Central memory CD8-positive, alpha-beta T cell (primary cell): ENCODE measurements at regions not wholly inside any gene's neighbourhood (a gene's known extent, or its start where the extent isn't known, plus 50 kb on each side); places are given as distances from the start of the nearest gene placed in this dataset.

Source experiments
- ATAC-seq: fragments of 150-1000 bp; cut with Tn5 transposase; replicated peaks from 2 replicates; pipeline ENCODE4 v1.10.0; 2022; ENCODE audit warnings: mild to moderate bottlenecking, moderate FRiP score, moderate number of reproducible peaks; ENCODE audit not compliant: poor library complexity, severe bottlenecking; ENCODE audit errors: extremely low read depth
- DNase-seq, 2 donors: peaks; one replicate each; pipeline ENCODE4 v3.0.0; 2021; ENCODE audit warnings: low spot score in 2 of 2
- H3K27ac Mint-ChIP-seq: one replicate; pipeline ENCODE4 v1.8.0; 2022; ENCODE audit warnings: low read depth, mild to moderate bottlenecking, moderate library complexity, mixed read lengths
- H3K27me3 Mint-ChIP-seq: one replicate; pipeline ENCODE4 v1.8.0; 2022; ENCODE audit warnings: mixed read lengths
- H3K36me3 Mint-ChIP-seq: one replicate; pipeline ENCODE4 v1.8.0; 2022; ENCODE audit warnings: mild to moderate bottlenecking, moderate library complexity, mixed read lengths; ENCODE audit not compliant: insufficient read depth
- H3K4me1 Mint-ChIP-seq: one replicate; pipeline ENCODE4 v1.8.0; 2022; ENCODE audit warnings: mixed read lengths
- H3K4me3 Mint-ChIP-seq: one replicate; pipeline ENCODE4 v1.8.0; 2022; ENCODE audit warnings: mild to moderate bottlenecking, moderate library complexity, mixed read lengths
- H3K9me3 Mint-ChIP-seq: one replicate; pipeline ENCODE4 v1.8.0; 2022; ENCODE audit warnings: mixed read lengths

DNA sequence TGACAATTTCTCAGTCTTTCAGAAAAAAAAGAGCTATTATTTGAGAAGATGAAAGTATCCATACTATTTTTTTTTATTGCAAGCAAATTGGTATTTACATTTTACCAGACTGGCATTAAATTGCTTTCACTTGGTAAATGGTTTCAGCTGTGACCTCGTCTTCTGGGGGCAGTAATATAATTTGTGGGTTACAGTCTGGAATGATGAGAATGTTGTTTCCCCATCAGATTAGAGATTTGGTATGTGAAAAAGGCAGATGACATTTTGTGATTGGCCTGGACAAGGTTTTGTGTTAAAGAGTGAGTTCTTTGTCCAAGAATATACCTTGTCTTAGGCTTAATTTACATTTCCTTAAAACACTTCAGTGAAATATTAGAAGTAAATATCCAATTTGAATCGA, 390.1 kb upstream of the ST6GAL2 start:
- DNase-seq (no peak), ATAC-seq (no peak)
- no peaks in the 10 kb centered on the region for H3K27me3 Mint-ChIP-seq
- H3K4me1 Mint-ChIP-seq = no peaks in the 10 kb centered on the region
- H3K27ac Mint-ChIP-seq = no peak overlapping the region
- peaks cover 10% of the 10 kb centered on the region for H3K9me3 Mint-ChIP-seq
- no peaks in the 10 kb centered on the region for H3K36me3 Mint-ChIP-seq
- H3K4me3 Mint-ChIP-seq = no peak overlapping the region

DNA sequence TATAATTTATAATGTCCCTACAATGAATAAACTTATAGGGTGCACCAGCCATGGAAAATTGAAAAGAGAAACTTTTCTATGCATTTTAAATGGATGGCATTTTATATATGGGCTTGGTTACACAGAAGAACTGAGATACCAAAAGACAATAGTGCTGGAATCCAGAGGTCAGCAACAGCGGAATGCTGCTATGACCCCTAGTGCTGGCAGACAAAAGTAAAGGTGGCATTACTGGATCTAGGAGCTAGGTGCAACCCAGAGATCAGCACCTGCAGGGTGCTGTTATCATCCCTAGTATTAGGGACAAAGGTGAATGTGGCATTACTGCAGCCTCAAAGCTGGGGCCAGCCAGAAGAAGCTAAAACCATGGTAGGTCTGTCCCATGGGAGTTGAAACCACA, 392.7 kb upstream of the ST6GAL2 start:
- H3K27me3 Mint-ChIP-seq = no peaks in the 10 kb centered on the region
- H3K36me3 Mint-ChIP-seq = peaks cover 2% of the 10 kb centered on the region
- no peaks in the 10 kb centered on the region for H3K4me1 Mint-ChIP-seq
- no peak overlapping the region for H3K4me3 Mint-ChIP-seq
- peaks cover 6% of the 10 kb centered on the region for H3K9me3 Mint-ChIP-seq
- DNase-seq = no peak
- no peak for ATAC-seq
- H3K27ac Mint-ChIP-seq = no peak overlapping the region

DNA sequence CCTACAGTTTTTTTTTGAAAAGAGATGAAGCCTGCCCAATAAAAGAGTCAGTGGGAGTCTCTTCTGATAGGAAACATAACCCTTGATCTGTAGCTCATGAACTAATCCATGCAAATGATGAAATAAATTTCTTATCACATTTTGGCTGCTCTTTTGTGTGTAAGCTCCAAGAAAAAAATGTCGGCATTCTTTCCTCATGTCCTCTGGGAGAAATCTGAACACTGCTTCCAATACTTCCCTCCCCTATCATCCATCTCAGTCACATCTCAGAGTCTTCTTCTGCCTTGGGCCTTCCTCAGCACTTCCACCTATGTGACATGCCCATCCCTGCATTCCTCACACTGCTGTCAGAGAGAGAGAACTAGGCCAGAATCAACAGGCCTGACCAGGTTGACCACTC, 395.7 kb upstream of the ST6GAL2 start:
- H3K9me3 Mint-ChIP-seq = peaks cover 9% of the 10 kb centered on the region
- DNase-seq = no peak
- H3K4me1 Mint-ChIP-seq = no peaks in the 10 kb centered on the region
- H3K4me3 Mint-ChIP-seq = no peak overlapping the region
- no peak for ATAC-seq
- H3K27ac Mint-ChIP-seq = no peak overlapping the region
- no peaks in the 10 kb centered on the region for H3K27me3 Mint-ChIP-seq
- peaks cover 2% of the 10 kb centered on the region for H3K36me3 Mint-ChIP-seq

DNA sequence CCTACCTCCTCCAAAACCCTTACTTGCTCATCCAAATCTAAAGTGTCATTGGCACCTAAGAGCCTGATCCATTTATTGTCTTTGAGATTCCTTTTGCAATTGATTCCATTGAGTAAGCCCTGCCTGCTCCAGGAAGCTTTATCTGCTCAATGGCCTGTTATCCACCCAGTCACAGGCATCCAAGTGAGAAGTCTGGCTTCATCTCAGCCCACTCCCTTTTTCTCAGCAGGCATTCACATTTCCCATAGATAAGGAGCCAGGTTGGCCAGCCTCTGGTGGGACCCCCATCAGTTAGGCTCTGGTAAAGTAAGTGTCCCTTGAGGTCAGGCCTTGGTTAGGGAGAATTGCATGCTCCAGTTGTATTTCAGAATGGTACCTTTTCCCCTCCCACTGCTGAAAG, 396.2 kb upstream of the ST6GAL2 start:
- H3K27me3 Mint-ChIP-seq = no peaks in the 10 kb centered on the region

DNA sequence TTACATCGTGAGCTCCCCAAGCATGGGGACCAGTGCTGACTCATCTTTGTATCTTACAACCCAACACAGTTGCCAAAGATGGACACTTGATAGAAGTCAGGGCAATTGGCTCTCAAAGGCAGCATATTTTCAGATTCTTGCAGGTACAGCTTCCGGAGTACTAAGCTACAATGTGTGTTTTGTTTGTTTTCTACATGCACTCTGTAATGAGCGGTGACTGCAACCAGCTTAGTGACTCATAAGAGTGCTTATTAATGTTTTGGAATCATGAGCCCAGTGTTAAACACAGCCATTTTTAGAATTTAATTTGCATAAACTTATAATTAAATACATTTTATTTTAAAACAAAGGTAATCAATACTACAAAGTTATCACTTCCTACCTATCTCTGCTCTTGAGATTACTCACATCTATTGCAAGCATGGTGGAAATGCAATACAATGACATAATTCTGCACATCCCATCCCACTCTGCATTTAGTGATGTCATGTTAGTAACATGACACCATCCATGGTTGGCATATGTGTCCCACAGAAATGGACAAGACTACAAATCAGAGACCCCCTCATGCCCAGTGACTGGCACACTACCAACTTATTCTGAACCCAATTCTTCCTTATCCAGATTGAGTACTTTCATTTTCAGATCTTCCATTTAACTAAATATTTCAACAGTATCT, 399.8 kb upstream of the ST6GAL2 start:
- peaks cover 4% of the 10 kb centered on the region for H3K9me3 Mint-ChIP-seq
- no peak for ATAC-seq
- H3K36me3 Mint-ChIP-seq = peaks cover 2% of the 10 kb centered on the region
- no peaks in the 10 kb centered on the region for H3K27me3 Mint-ChIP-seq
- no peaks in the 10 kb centered on the region for H3K4me1 Mint-ChIP-seq
- H3K4me3 Mint-ChIP-seq = no peak overlapping the region
- H3K27ac Mint-ChIP-seq = no peak overlapping the region
- DNase-seq = no peak

More for the DNA sequence above, 396.2 kb upstream of the ST6GAL2 start:
- H3K9me3 Mint-ChIP-seq = peaks cover 4% of the 10 kb centered on the region
- H3K4me3 Mint-ChIP-seq = no peak overlapping the region
- H3K36me3 Mint-ChIP-seq = peaks cover 2% of the 10 kb centered on the region
- ATAC-seq (no peak), DNase-seq (no peak)
- no peak overlapping the region for H3K27ac Mint-ChIP-seq
- no peaks in the 10 kb centered on the region for H3K4me1 Mint-ChIP-seq

DNA sequence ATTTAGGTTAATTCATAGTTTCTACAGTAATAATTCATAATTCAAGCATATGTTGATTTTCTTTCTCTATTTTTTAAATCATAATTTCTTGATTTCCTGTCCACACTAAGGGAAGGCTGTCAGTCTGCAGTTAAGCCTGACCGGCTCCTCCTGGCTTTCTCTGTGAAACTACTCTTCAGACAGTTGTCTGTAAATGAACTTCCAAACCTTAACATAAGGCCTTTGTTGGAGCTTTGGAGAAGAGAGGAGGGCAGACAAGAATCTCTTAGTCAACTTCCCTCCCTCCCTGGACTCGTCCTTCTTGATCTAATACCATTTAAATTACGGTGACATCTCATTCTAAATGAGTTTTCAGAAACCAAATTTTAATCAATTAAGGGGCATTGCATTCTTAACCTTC, 404.1 kb upstream of the ST6GAL2 start:
- H3K9me3 Mint-ChIP-seq = peaks cover 4% of the 10 kb centered on the region
- no peak for DNase-seq
- H3K4me1 Mint-ChIP-seq = no peaks in the 10 kb centered on the region
- ATAC-seq = no peak
- no peaks in the 10 kb centered on the region for H3K27me3 Mint-ChIP-seq
- no peak overlapping the region for H3K27ac Mint-ChIP-seq
- H3K4me3 Mint-ChIP-seq = no peak overlapping the region
- H3K36me3 Mint-ChIP-seq = no peaks in the 10 kb centered on the region

DNA sequence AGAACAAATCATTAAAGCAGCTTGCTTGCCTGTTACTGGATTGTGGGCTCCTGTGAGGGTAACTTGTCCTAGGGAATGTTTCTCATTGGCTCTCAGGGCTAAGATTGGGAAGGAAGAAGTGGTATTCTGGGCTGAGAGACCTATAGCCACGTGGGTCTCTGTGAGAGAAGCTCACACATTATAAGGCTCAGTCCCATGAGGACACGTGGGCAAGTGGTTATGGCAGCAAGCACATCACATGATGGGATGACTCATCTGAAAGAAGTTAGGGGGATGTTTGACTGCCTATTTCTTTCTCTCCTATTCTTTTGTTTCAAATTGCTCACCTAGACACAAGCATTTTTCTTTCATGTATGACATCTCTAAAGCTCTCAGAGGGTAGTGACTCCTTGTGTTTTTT, 418.0 kb upstream of the ST6GAL2 start:
- no peak overlapping the region for H3K4me3 Mint-ChIP-seq
- ATAC-seq (no peak), DNase-seq (no peak)
- H3K27ac Mint-ChIP-seq = no peak overlapping the region
- H3K4me1 Mint-ChIP-seq = no peaks in the 10 kb centered on the region
- H3K27me3 Mint-ChIP-seq = no peaks in the 10 kb centered on the region
- H3K9me3 Mint-ChIP-seq = peaks cover 10% of the 10 kb centered on the region
- peaks cover 1% of the 10 kb centered on the region for H3K36me3 Mint-ChIP-seq

DNA sequence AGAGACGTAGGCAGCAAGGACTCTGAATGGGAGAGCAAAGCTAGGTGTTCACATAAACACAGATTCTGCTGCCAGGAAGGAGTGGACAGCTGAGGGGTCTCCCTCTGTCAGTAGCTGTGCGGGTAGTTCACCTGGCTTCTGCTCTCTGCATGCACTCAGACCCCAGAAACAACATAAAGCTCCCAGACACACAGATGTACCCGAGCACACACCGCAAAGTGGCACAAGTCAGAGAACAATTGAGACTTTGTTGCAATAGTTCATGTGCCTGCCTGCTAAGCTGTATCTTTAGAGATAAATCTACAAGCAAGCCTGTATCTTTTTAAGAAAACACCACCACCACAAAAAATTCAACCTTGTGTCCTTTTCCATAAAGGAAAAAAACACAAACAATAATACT, 420.0 kb upstream of the ST6GAL2 start:
- no peak overlapping the region for H3K27ac Mint-ChIP-seq
- ATAC-seq (no peak), DNase-seq (no peak)
- H3K36me3 Mint-ChIP-seq = peaks cover 1% of the 10 kb centered on the region
- H3K4me3 Mint-ChIP-seq = no peak overlapping the region
- peaks cover 10% of the 10 kb centered on the region for H3K9me3 Mint-ChIP-seq
- H3K4me1 Mint-ChIP-seq = no peaks in the 10 kb centered on the region
- H3K27me3 Mint-ChIP-seq = no peaks in the 10 kb centered on the region

DNA sequence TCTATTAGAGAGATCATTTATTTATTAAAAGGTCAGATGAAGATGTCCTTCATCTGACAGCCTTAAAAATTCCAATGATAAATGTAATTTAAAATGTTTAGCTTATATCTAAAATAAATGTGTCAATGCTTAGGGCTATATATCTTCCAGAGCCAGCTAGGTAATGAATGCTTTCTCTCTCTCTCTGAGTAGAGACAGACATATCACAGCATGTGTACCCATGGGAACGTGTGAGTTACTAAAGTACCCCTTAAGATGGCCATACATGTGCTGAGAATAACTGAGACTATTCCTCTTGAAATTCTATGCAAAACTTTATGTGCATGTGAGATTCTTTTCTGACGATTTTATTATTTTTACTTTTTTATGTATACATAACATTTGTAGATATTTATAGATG, 420.9 kb upstream of the ST6GAL2 start:
- ATAC-seq = no peak
- no peak for DNase-seq
- H3K4me3 Mint-ChIP-seq = no peak overlapping the region
- peaks cover 1% of the 10 kb centered on the region for H3K36me3 Mint-ChIP-seq
- H3K27me3 Mint-ChIP-seq = no peaks in the 10 kb centered on the region
- no peak overlapping the region for H3K27ac Mint-ChIP-seq
- peaks cover 10% of the 10 kb centered on the region for H3K9me3 Mint-ChIP-seq
- no peaks in the 10 kb centered on the region for H3K4me1 Mint-ChIP-seq

DNA sequence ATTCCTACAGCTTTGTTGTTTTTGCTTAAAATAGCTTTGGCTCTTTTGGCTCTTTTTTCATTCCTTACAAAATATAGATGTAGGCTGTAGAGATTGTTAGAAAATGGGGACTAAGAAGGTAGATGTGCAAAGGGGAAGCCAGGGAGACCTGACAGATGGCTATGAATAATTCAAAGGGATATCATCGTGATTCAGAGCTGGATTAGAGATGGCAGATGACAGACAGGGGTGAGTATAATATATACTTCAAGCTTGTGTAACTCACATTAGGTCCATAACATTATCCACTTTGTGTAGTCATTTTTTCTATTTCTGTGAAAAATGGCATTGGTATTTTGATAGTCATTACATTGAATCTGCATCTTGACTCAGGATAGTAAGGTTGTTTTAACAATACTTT, 422.9 kb upstream of the ST6GAL2 start:
- DNase-seq (no peak), ATAC-seq (no peak)
- Mint-ChIP-seq H3K27me3 (no peaks in the 10 kb centered on the region), H3K4me3 (no peak overlapping the region), H3K9me3 (peaks cover 6% of the 10 kb centered on the region), H3K4me1 (no peaks in the 10 kb centered on the region), H3K27ac (no peak overlapping the region), H3K36me3 (peaks cover 1% of the 10 kb centered on the region)

DNA sequence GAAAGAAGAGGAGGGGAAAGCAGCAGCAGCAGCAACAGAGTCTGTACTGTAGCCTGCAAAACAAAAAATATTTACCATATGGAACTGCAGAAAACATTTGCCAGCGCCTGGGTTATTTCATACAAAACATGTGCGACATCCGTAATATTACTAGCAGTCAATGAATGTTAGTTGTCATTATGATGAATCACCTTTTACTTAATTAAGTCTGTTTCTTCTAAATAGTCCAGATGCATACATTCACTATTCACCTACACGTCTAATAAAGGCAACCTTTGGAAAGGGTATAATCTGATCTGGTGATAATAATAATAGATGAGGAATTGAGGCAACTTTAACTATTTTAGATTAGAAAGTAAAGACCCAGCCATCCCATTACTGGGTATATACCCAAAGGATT, 426.3 kb upstream of the ST6GAL2 start:
- DNase-seq = no peak
- H3K9me3 Mint-ChIP-seq = peaks cover 13% of the 10 kb centered on the region
- ATAC-seq = no peak
- H3K36me3 Mint-ChIP-seq = peaks cover 1% of the 10 kb centered on the region
- no peak overlapping the region for H3K4me3 Mint-ChIP-seq
- no peaks in the 10 kb centered on the region for H3K27me3 Mint-ChIP-seq
- no peaks in the 10 kb centered on the region for H3K4me1 Mint-ChIP-seq
- no peak overlapping the region for H3K27ac Mint-ChIP-seq

DNA sequence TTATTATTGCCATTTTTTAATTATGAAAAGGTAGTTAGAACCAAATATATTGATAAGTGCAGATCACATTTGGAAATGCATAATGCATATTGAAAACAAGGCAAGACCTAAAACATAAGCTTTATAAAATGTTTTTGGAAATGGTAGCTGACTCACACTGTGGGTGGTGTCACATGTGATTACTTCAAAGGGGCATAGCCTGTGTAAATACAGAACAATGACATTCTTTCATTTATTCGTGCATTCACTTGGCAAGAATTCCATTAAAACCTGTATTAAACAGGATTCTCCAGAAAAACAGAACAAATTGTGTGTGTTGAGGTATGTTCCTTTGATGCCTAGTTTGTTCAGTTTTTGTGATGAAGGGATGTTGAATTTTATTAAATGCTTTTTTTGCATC, 427.3 kb upstream of the ST6GAL2 start:
- ATAC-seq (no peak), DNase-seq (no peak)
- no peak overlapping the region for H3K27ac Mint-ChIP-seq
- no peaks in the 10 kb centered on the region for H3K27me3 Mint-ChIP-seq
- H3K9me3 Mint-ChIP-seq = peaks cover 13% of the 10 kb centered on the region
- H3K4me3 Mint-ChIP-seq = no peak overlapping the region
- H3K4me1 Mint-ChIP-seq = no peaks in the 10 kb centered on the region
- H3K36me3 Mint-ChIP-seq = peaks cover 1% of the 10 kb centered on the region

DNA sequence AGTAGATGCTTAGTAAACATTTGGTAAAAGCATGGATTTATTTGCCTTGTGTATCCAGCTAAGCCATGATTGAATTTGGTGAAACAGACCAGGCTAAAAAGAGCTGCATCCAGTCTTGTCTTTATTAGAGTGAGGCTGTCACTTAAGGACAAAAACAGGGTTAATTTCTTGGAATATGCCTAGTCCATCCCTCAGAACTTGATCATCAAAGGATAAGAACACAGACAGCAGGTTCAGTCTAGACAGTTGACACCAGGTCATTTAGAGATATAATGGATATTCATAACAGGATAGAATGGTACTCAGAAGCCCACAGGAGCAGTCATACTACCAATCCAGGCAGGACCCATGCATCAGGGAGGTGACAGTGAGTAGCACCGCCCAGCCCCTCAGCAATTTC, 434.9 kb upstream of the ST6GAL2 start:
- Mint-ChIP-seq H3K27ac (no peak overlapping the region), H3K4me3 (no peak overlapping the region), H3K27me3 (no peaks in the 10 kb centered on the region), H3K9me3 (no peaks in the 10 kb centered on the region), H3K4me1 (no peaks in the 10 kb centered on the region), H3K36me3 (no peaks in the 10 kb centered on the region)
- no peak for ATAC-seq
- DNase-seq = no peak

DNA sequence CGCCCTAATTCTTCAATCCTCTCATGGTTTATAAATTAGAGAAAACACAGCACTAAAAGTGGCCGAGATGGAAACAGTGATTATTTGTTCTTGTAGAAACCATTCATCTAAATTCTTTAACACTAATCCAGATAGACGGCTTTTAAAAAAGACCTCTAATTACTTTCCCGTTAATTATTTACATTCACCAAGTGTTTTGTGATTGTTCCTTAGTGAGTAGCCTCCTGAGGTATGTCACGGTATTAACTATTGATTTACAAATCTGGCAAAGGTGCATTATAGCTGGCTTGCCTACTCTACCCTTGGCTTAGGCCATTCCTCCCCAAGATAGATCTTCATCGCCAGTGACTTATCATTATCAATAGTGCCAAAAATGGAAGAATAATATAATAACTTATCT, 436.4 kb upstream of the ST6GAL2 start:
- DNase-seq (no peak), ATAC-seq (no peak)
- H3K27ac Mint-ChIP-seq = no peak overlapping the region
- H3K4me3 Mint-ChIP-seq = no peak overlapping the region
- no peaks in the 10 kb centered on the region for H3K4me1 Mint-ChIP-seq
- H3K9me3 Mint-ChIP-seq = peaks cover 8% of the 10 kb centered on the region
- H3K36me3 Mint-ChIP-seq = no peaks in the 10 kb centered on the region
- no peaks in the 10 kb centered on the region for H3K27me3 Mint-ChIP-seq
